ENCODE measurements at regions not wholly inside any gene's neighbourhood (a gene's known extent, or its start where the extent isn't known, plus 50 kb on each side); places are given as distances from the start of the nearest gene placed in this dataset.

DNA sequence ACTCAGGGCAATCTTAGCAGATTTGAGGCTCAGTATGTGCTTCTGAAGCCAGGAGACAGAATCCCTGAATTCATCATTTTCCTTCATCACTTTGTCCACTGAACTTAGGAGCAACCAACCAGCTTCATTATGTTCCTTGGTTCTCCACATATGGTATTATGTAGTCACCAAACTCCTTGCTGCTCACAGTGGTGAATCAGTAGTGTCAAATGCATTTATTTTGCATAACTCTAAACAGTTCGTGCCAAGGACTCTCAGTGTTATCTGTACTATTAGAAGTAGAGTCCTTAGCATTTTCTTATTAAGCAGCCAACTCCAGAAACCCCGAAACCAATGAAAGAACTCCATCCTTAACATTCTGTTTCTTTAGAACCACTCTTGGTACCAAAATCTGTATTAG is 466.9 kb upstream of the RGS6 start:
- CTCF ChIA-PET: no interaction called here
- no peak for DNase-seq

DNA sequence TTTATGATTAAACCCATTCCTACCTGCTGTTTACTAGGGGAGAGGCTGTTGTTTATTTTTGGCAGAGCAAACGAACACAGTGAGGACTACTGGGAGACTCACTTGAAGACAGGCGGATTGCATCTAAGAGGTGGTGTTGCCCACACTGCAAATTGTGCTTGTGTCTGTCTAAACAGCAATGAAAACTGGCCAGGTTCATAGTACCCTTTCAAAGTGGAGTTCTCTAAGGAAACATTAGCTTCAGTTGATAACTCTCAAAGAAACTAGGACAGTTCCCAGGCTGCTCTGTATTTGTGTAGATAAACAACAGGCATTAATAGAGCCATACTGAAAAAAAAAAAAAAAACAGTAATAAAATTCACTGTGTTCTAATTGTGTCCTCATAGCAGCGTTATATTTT is 466.0 kb upstream of the RGS6 start:
- Histone ChIP-seq H3K27me3 (replicated peaks in 2 of 5; ENCODE audit: control insufficient read depth in 4 of 5, insufficient read depth in 5 of 5, low read length in 4 of 5) (no peaks in the 10 kb centered on the region), H3K4me3 (ENCODE audit: control insufficient read depth in 1 of 7, extremely low read depth in 1 of 7, insufficient read depth in 4 of 7, low read depth in 2 of 7, low read length in 6 of 7) (no peak overlapping the region), H3K36me3 (ENCODE audit: control insufficient read depth in 4 of 4, insufficient read depth in 4 of 4, low read length in 3 of 4) (no peaks in the 10 kb centered on the region), H3K9me3 (ENCODE audit: control extremely low read depth in 1 of 5, control insufficient read depth in 4 of 5, insufficient read depth in 2 of 5, low read depth in 1 of 5, low read length in 4 of 5) (peaks cover 0 to 14% (median 4%) of the 10 kb centered on the region in 5 experiments), H3K27ac (ENCODE audit: insufficient read depth in 1 of 2, low read depth in 1 of 2, low read length in 2 of 2, poor library complexity in 1 of 2, severe bottlenecking in 2 of 2) (no peak overlapping the region), H3K4me1 (ENCODE audit: control extremely low read depth in 1 of 4, control insufficient read depth in 4 of 4, insufficient read depth in 4 of 4, low read length in 3 of 4) (no peaks in the 10 kb centered on the region)
- ChIA-PET CTCF (no interaction called here), POLR2A (no interaction called here)
- no peak for DNase-seq
- WGBS (ENCODE audit: insufficient coverage): 100% methylated on average over 2 of the region's 3 CpGs

More for the DNA sequence above, 466.9 kb upstream of the RGS6 start:
- no peaks in the 10 kb centered on the region for H3K36me3 ChIP-seq (ENCODE audit: control insufficient read depth in 4 of 4, insufficient read depth in 4 of 4, low read length in 3 of 4)
- peaks cover 0 to 20% (median 4%) of the 10 kb centered on the region in 5 experiments for H3K9me3 ChIP-seq (ENCODE audit: control extremely low read depth in 1 of 5, control insufficient read depth in 4 of 5, insufficient read depth in 2 of 5, low read depth in 1 of 5, low read length in 4 of 5)
- no peak overlapping the region for H3K27ac ChIP-seq (ENCODE audit: insufficient read depth in 1 of 2, low read depth in 1 of 2, low read length in 2 of 2, poor library complexity in 1 of 2, severe bottlenecking in 2 of 2)
- no CpG with 5 or more reads among the region's 2 CpGs for WGBS (ENCODE audit: insufficient coverage)
- no peak overlapping the region for H3K4me3 ChIP-seq (ENCODE audit: control insufficient read depth in 1 of 7, extremely low read depth in 1 of 7, insufficient read depth in 4 of 7, low read depth in 2 of 7, low read length in 6 of 7)
- no peaks in the 10 kb centered on the region for H3K27me3 ChIP-seq (replicated peaks in 2 of 5; ENCODE audit: control insufficient read depth in 4 of 5, insufficient read depth in 5 of 5, low read length in 4 of 5)
- POLR2A ChIA-PET: no interaction called here
- no peaks in the 10 kb centered on the region for H3K4me1 ChIP-seq (ENCODE audit: control extremely low read depth in 1 of 4, control insufficient read depth in 4 of 4, insufficient read depth in 4 of 4, low read length in 3 of 4)

GRCh38 chr14:71466946-71467345 is 465.3 kb upstream of the RGS6 start:
- CTCF ChIA-PET: no interaction called here
- 100% methylated on average over 1 of the region's 4 CpGs for WGBS (ENCODE audit: insufficient coverage)

DNA sequence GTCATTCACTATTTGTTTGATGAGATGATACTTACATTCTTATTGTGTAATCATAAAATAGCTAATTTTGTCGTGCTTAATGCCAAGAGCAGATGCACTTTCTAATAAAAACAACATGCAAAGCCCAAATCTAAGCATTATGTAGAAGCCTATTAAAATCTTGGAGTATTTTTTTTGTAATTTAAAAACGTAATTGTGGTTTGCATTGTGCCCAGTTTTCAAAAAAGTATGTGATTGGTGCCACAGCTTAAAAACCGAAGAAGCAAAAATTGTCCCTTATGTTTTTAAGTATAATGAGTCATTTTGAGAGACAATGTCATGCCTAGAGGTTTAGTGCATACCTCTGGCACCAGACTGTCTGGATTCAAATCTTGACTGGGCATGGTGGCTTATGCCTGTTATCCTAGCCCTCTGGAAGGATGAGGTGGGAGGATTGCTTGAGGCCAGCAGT is 464.8 kb upstream of the RGS6 start:
- CTCF ChIA-PET: no interaction called here
- H3K27ac ChIP-seq (ENCODE audit: insufficient read depth in 1 of 2, low read depth in 1 of 2, low read length in 2 of 2, poor library complexity in 1 of 2, severe bottlenecking in 2 of 2): no peak overlapping the region
- no peak for DNase-seq

More at GRCh38 chr14:71466946-71467345, 465.3 kb upstream of the RGS6 start:
- Histone ChIP-seq H3K27me3 (replicated peaks in 2 of 5; ENCODE audit: control insufficient read depth in 4 of 5, insufficient read depth in 5 of 5, low read length in 4 of 5) (no peaks in the 10 kb centered on the region), H3K9me3 (ENCODE audit: control extremely low read depth in 1 of 5, control insufficient read depth in 4 of 5, insufficient read depth in 2 of 5, low read depth in 1 of 5, low read length in 4 of 5) (peaks cover 0 to 14% (median 4%) of the 10 kb centered on the region in 5 experiments), H3K4me1 (ENCODE audit: control extremely low read depth in 1 of 4, control insufficient read depth in 4 of 4, insufficient read depth in 4 of 4, low read length in 3 of 4) (no peaks in the 10 kb centered on the region), H3K27ac (ENCODE audit: insufficient read depth in 1 of 2, low read depth in 1 of 2, low read length in 2 of 2, poor library complexity in 1 of 2, severe bottlenecking in 2 of 2) (no peak overlapping the region), H3K36me3 (ENCODE audit: control insufficient read depth in 4 of 4, insufficient read depth in 4 of 4, low read length in 3 of 4) (no peaks in the 10 kb centered on the region), H3K4me3 (ENCODE audit: control insufficient read depth in 1 of 7, extremely low read depth in 1 of 7, insufficient read depth in 4 of 7, low read depth in 2 of 7, low read length in 6 of 7) (no peak overlapping the region)
- POLR2A ChIA-PET: no interaction called here
- no peak for DNase-seq

DNA sequence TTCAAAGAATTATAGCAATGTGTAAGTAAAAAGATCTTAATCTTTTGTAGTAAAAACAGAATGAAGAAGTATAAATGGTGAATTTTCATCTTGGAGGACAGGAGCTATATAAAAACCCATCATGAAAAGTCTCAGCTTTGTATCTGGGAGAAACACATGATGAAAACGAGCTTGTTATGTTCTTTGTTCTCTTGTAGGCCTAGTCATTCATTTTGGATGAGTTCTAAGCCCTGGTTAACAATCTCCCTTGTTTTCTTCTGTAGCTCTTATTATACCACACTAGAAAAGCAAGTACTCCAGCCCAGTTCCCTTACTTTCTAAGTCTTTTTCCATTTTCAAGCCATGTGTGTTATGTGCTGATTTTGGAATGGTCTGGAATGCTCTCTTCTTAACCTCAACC is 463.5 kb upstream of the RGS6 start:
- Histone ChIP-seq H3K36me3 (ENCODE audit: control insufficient read depth in 4 of 4, insufficient read depth in 4 of 4, low read length in 3 of 4) (no peaks in the 10 kb centered on the region), H3K4me3 (ENCODE audit: control insufficient read depth in 1 of 7, extremely low read depth in 1 of 7, insufficient read depth in 4 of 7, low read depth in 2 of 7, low read length in 6 of 7) (no peak overlapping the region), H3K27me3 (replicated peaks in 2 of 5; ENCODE audit: control insufficient read depth in 4 of 5, insufficient read depth in 5 of 5, low read length in 4 of 5) (no peaks in the 10 kb centered on the region), H3K4me1 (ENCODE audit: control extremely low read depth in 1 of 4, control insufficient read depth in 4 of 4, insufficient read depth in 4 of 4, low read length in 3 of 4) (peaks cover 0 to 1% (median 0%) of the 10 kb centered on the region in 4 experiments), H3K9me3 (ENCODE audit: control extremely low read depth in 1 of 5, control insufficient read depth in 4 of 5, insufficient read depth in 2 of 5, low read depth in 1 of 5, low read length in 4 of 5) (peaks cover 0 to 6% (median 3%) of the 10 kb centered on the region in 5 experiments), H3K27ac (ENCODE audit: insufficient read depth in 1 of 2, low read depth in 1 of 2, low read length in 2 of 2, poor library complexity in 1 of 2, severe bottlenecking in 2 of 2) (no peak overlapping the region)
- ChIA-PET POLR2A (no interaction called here), CTCF (interaction anchor here (1.0 kb wide), 2 partner anchors 16 to 114 kb away, joined by 3 read pairs; no protein-coding TSS in a partner anchor)
- no peak for DNase-seq
- WGBS (ENCODE audit: insufficient coverage): 88% methylated on average over 1 of the region's 1 CpG

More for the DNA sequence above, 464.8 kb upstream of the RGS6 start:
- peaks cover 0 to 13% (median 4%) of the 10 kb centered on the region in 5 experiments for H3K9me3 ChIP-seq (ENCODE audit: control extremely low read depth in 1 of 5, control insufficient read depth in 4 of 5, insufficient read depth in 2 of 5, low read depth in 1 of 5, low read length in 4 of 5)
- no peak overlapping the region for H3K4me3 ChIP-seq (ENCODE audit: control insufficient read depth in 1 of 7, extremely low read depth in 1 of 7, insufficient read depth in 4 of 7, low read depth in 2 of 7, low read length in 6 of 7)
- POLR2A ChIA-PET: no interaction called here
- no peaks in the 10 kb centered on the region for H3K36me3 ChIP-seq (ENCODE audit: control insufficient read depth in 4 of 4, insufficient read depth in 4 of 4, low read length in 3 of 4)
- WGBS (ENCODE audit: insufficient coverage): 94% methylated on average over 2 of the region's 3 CpGs
- peaks cover 0 to under 1% (median 0%) of the 10 kb centered on the region in 4 experiments for H3K4me1 ChIP-seq (ENCODE audit: control extremely low read depth in 1 of 4, control insufficient read depth in 4 of 4, insufficient read depth in 4 of 4, low read length in 3 of 4)
- H3K27me3 ChIP-seq (replicated peaks in 2 of 5; ENCODE audit: control insufficient read depth in 4 of 5, insufficient read depth in 5 of 5, low read length in 4 of 5): no peaks in the 10 kb centered on the region

GRCh38 chr14:71469643-71470335 is 462.4 kb upstream of the RGS6 start:
- H3K9me3 ChIP-seq (ENCODE audit: control extremely low read depth in 1 of 5, control insufficient read depth in 4 of 5, insufficient read depth in 2 of 5, low read depth in 1 of 5, low read length in 4 of 5): no peaks in the 10 kb centered on the region
- DNase-seq: no peak
- peaks cover 0 to 1% (median 0%) of the 10 kb centered on the region in 4 experiments for H3K4me1 ChIP-seq (ENCODE audit: control extremely low read depth in 1 of 4, control insufficient read depth in 4 of 4, insufficient read depth in 4 of 4, low read length in 3 of 4)
- H3K4me3 ChIP-seq (ENCODE audit: control insufficient read depth in 1 of 7, extremely low read depth in 1 of 7, insufficient read depth in 4 of 7, low read depth in 2 of 7, low read length in 6 of 7): no peak overlapping the region
- POLR2A ChIA-PET: no interaction called here
- H3K36me3 ChIP-seq (ENCODE audit: control insufficient read depth in 4 of 4, insufficient read depth in 4 of 4, low read length in 3 of 4): no peaks in the 10 kb centered on the region
- WGBS (ENCODE audit: insufficient coverage): 92% methylated on average over 3 of the region's 6 CpGs
- CTCF ChIA-PET: interaction anchor here (1.0 kb wide), 1 partner anchor 28 kb away, joined by 3 read pairs; no protein-coding TSS in a partner anchor
- no peak overlapping the region for H3K27ac ChIP-seq (ENCODE audit: insufficient read depth in 1 of 2, low read depth in 1 of 2, low read length in 2 of 2, poor library complexity in 1 of 2, severe bottlenecking in 2 of 2)
- no peaks in the 10 kb centered on the region for H3K27me3 ChIP-seq (replicated peaks in 2 of 5; ENCODE audit: control insufficient read depth in 4 of 5, insufficient read depth in 5 of 5, low read length in 4 of 5)

DNA sequence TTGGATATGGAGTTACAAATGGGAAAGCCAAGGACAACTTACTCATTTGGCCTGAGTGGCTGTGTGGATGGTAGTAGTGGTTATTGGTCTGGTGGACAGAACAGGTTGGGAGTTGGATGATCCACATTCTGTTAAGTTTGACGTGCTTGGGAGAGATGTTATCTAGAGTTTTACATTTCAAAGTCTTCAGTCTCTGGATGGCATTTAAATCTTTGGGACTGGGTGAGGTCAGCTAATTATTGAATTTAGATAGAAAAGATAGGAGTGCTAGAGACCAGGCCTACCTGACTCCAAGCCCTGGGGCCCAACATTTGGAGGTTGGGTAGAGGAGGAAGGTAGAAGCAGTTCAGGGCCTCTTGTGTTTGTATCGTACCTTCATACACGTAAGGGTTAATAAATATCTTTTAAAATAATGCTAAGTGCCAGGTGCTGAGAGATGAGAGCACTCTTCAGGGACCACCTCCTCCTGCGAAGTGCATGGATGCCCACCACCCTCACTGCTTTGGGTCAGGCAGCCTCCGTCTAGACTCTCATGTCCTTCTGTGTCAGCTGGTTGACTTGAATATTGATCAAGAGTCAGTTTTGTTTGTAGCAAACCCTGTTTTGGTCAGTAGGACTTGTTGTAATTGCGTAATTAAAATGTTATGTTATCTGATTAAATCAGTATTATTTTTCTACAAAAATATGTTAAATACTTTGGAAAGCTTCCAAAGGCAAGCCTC is 460.4 kb upstream of the RGS6 start:
- no peak for DNase-seq
- peaks cover 0 to 1% (median 0%) of the 10 kb centered on the region in 4 experiments for H3K4me1 ChIP-seq (ENCODE audit: control extremely low read depth in 1 of 4, control insufficient read depth in 4 of 4, insufficient read depth in 4 of 4, low read length in 3 of 4)
- no peak overlapping the region for H3K4me3 ChIP-seq (ENCODE audit: control insufficient read depth in 1 of 7, extremely low read depth in 1 of 7, insufficient read depth in 4 of 7, low read depth in 2 of 7, low read length in 6 of 7)
- H3K27me3 ChIP-seq (replicated peaks in 2 of 5; ENCODE audit: control insufficient read depth in 4 of 5, insufficient read depth in 5 of 5, low read length in 4 of 5): no peaks in the 10 kb centered on the region
- no peaks in the 10 kb centered on the region for H3K9me3 ChIP-seq (ENCODE audit: control extremely low read depth in 1 of 5, control insufficient read depth in 4 of 5, insufficient read depth in 2 of 5, low read depth in 1 of 5, low read length in 4 of 5)
- H3K27ac ChIP-seq (ENCODE audit: insufficient read depth in 1 of 2, low read depth in 1 of 2, low read length in 2 of 2, poor library complexity in 1 of 2, severe bottlenecking in 2 of 2): no peak overlapping the region
- no peaks in the 10 kb centered on the region for H3K36me3 ChIP-seq (ENCODE audit: control insufficient read depth in 4 of 4, insufficient read depth in 4 of 4, low read length in 3 of 4)
- CTCF ChIA-PET: no interaction called here
- POLR2A ChIA-PET: no interaction called here
- 100% methylated on average over 2 of the region's 6 CpGs for WGBS (ENCODE audit: insufficient coverage)
